ENCODE measurements at regions not wholly inside any gene's neighbourhood (a gene's known extent, or its start where the extent isn't known, plus 50 kb on each side); places are given as distances from the start of the nearest gene placed in this dataset.

- TF ChIP-seq TFDP1 (CRISPR knock-in tag; IDR thresholded peaks at IDR 0.05; ENCODE audit: borderline replicate concordance) (no peak), TARDBP (CRISPR knock-in tag; IDR thresholded peaks at IDR 0.05) (no peak), NR2C2 (CRISPR knock-in tag; IDR thresholded peaks at IDR 0.05; ENCODE audit: borderline replicate concordance) (no peak), ZHX2 (IDR thresholded peaks at IDR 0.05; ENCODE audit: low read depth) (no peak), ZHX2 (CRISPR knock-in tag; IDR thresholded peaks at IDR 0.05; ENCODE audit: borderline replicate concordance) (no peak), MYC (CRISPR knock-in tag; IDR thresholded peaks at IDR 0.05; ENCODE audit: borderline replicate concordance) (no peak), ZBTB2 (CRISPR knock-in tag; IDR thresholded peaks at IDR 0.05; ENCODE audit: low read depth) (no peak)
These were observed 387.3 kb upstream of the XYLT1 start (continued) for GRCh38 chr16:17858061-17858460.

All from HepG2 (cell line).